ENCODE measurements at regions not wholly inside any gene's neighbourhood (a gene's known extent, or its start where the extent isn't known, plus 50 kb on each side); places are given as distances from the start of the nearest gene placed in this dataset.
"Not testable (repeated sequence)": the region's sequence is repeated elsewhere in the genome, so short reads cannot be mapped to it uniquely, and the experiment has no call there.

DNA sequence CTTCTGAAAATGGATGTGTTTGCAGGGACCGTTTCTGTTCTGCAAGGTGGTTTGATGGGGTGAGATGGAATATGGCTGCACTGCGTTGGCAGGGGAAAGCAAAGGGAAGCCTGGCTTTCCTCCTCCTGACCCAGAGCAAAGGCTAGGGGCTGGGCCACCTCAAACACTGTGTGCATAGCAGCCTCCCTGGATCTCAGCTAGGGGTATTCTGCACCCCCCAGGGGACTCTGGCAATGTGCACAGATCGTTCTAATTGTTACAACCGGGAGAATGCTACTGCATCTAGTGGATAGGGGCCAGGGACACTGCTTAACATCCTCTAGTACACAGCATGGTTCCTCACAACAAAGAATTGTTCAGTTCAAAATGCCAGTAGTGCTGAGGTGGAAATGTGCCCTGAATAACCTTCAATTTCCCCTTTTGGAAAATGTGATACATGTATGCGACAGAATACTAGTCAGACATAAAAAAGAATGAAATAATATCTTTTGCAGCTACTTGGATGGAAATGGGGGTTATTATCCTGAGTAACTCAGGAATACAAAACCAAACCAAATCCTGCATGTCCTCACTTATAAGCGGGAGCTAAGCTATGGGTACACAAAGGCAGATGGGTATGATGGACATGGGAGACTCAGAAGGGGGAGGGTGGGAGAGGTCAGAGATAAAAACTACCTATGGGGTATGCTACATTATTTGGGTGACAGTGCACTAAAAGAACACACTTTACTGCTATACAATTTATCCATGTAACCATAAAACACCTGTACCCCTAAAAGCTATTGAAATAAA lies 671.2 kb downstream of the UQCRFS1 start:
- ChIA-PET CTCF (interaction anchor here (1.2 kb wide), 1 partner anchor 12 kb away, joined by 4 read pairs; no protein-coding TSS in a partner anchor), POLR2A (no interaction called here)
- DNase-seq (ENCODE audit: low read depth), result no peak
- Histone ChIP-seq H3K4me3 (ENCODE audit: low read depth, low read length) (no peak overlapping the region), H3K36me3 (ENCODE audit: control insufficient read depth, insufficient read depth, low read length) (no peaks in the 10 kb centered on the region), H3K27me3 (ENCODE audit: control insufficient read depth, insufficient read depth, low read length) (no peaks in the 10 kb centered on the region)
- TF ChIP-seq, protein P1, sequence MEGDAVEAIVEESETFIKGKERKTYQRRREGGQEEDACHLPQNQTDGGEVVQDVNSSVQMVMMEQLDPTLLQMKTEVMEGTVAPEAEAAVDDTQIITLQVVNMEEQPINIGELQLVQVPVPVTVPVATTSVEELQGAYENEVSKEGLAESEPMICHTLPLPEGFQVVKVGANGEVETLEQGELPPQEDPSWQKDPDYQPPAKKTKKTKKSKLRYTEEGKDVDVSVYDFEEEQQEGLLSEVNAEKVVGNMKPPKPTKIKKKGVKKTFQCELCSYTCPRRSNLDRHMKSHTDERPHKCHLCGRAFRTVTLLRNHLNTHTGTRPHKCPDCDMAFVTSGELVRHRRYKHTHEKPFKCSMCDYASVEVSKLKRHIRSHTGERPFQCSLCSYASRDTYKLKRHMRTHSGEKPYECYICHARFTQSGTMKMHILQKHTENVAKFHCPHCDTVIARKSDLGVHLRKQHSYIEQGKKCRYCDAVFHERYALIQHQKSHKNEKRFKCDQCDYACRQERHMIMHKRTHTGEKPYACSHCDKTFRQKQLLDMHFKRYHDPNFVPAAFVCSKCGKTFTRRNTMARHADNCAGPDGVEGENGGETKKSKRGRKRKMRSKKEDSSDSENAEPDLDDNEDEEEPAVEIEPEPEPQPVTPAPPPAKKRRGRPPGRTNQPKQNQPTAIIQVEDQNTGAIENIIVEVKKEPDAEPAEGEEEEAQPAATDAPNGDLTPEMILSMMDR (IDR thresholded peaks at IDR 0.05; ENCODE audit: insufficient read depth, low read depth, low read length), result no peak

GRCh38 chr19:28541029-28541428 lies 671.9 kb downstream of the UQCRFS1 start:
- H3K27me3 ChIP-seq (ENCODE audit: control insufficient read depth, insufficient read depth, low read length), result no peaks in the 10 kb centered on the region
- ChIA-PET POLR2A (no interaction called here), CTCF (no interaction called here)
- DNase-seq (ENCODE audit: low read depth), result no peak
- H3K4me3 ChIP-seq (ENCODE audit: low read depth, low read length), result no peak overlapping the region
- TF ChIP-seq, protein P1 (IDR thresholded peaks at IDR 0.05; ENCODE audit: insufficient read depth, low read depth, low read length), result no peak
- H3K36me3 ChIP-seq (ENCODE audit: control insufficient read depth, insufficient read depth, low read length), result no peaks in the 10 kb centered on the region

DNA sequence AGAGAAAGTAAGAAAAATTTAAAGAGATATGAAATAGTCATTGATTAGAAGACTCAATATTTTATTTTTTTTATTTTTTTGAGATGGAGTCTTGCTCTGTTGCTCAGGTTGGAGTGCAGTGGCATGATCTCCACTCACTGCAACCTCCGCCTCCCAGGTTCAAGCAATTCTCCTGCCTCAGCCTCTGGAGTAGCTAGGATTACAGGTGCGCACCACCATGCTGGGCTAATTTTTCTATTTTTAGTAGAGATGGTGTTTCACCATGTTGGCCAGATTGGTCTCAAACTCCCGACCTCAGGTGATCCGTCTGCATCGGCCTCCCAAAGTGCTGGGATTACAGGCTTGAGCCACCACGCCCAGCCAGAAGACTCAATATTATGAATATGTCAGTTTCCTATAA lies 672.6 kb downstream of the UQCRFS1 start:
- POLR2A ChIA-PET; H3K36me3 ChIP-seq (ENCODE audit: control insufficient read depth, insufficient read depth, low read length); H3K27me3 ChIP-seq (ENCODE audit: control insufficient read depth, insufficient read depth, low read length); CTCF ChIA-PET; H3K4me3 ChIP-seq (ENCODE audit: low read depth, low read length); DNase-seq (ENCODE audit: low read depth): not testable (repeated sequence)

GRCh38 chr19:28539759-28540158 lies 673.2 kb downstream of the UQCRFS1 start:
- Histone ChIP-seq H3K27me3 (ENCODE audit: control insufficient read depth, insufficient read depth, low read length) (no peaks in the 10 kb centered on the region), H3K4me3 (ENCODE audit: low read depth, low read length) (no peak overlapping the region), H3K36me3 (ENCODE audit: control insufficient read depth, insufficient read depth, low read length) (no peaks in the 10 kb centered on the region)
- POLR2A ChIA-PET, result no interaction called here
- no peak for DNase-seq (ENCODE audit: low read depth)
- CTCF ChIA-PET, result no interaction called here
- TF ChIP-seq, protein P1 (IDR thresholded peaks at IDR 0.05; ENCODE audit: insufficient read depth, low read depth, low read length), result no peak

DNA sequence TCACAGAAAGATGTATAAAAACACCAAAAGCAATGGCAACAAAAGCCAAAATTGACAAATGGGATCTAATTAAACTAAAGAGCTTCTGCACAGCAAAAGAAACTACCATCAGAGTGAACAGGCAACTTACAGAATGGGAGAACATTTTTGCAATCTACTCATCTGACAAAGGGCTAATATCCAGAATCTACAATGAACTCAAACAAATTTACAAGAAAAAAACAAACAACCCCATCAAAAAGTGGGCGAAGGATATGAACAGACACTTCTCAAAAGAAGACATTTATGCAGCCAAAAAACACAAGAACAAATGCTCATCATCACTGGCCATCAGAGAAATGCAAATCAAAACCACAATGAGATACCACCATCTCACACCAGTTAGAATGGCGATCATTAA lies 674.4 kb downstream of the UQCRFS1 start:
- POLR2A ChIA-PET; H3K36me3 ChIP-seq (ENCODE audit: control insufficient read depth, insufficient read depth, low read length); CTCF ChIA-PET; H3K4me3 ChIP-seq (ENCODE audit: low read depth, low read length); H3K27me3 ChIP-seq (ENCODE audit: control insufficient read depth, insufficient read depth, low read length); DNase-seq (ENCODE audit: low read depth): not testable (repeated sequence)

DNA sequence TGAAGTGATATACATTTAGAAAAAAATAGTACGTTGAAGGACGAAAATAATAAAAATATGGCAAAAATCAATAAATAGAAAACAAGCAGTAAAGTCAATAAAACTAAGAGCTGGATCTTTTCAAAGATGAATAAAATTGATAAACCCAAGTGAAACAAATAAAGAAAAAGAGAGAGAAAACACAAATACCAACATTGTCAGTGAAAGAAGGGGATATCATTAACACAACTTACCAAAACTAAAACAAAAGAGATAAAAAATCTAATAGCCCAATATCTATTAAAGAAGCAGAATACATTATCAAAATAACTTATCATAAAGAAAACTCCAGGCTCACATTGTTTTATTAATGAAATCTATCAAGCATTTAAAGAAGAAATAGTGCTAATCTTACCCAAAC lies 675.1 kb downstream of the UQCRFS1 start:
- POLR2A ChIA-PET, result no interaction called here

More for the DNA sequence above, 675.1 kb downstream of the UQCRFS1 start:
- DNase-seq (ENCODE audit: low read depth), result no peak
- Histone ChIP-seq H3K27me3 (ENCODE audit: control insufficient read depth, insufficient read depth, low read length) (no peaks in the 10 kb centered on the region), H3K4me3 (ENCODE audit: low read depth, low read length) (no peak overlapping the region), H3K36me3 (ENCODE audit: control insufficient read depth, insufficient read depth, low read length) (no peaks in the 10 kb centered on the region)
- CTCF ChIA-PET, result no interaction called here
- TF ChIP-seq, protein P1 (IDR thresholded peaks at IDR 0.05; ENCODE audit: insufficient read depth, low read depth, low read length), result no peak

Data from BJ (cell line).